ENCODE measurements at regions not wholly inside any gene's neighbourhood (a gene's known extent, or its start where the extent isn't known, plus 50 kb on each side); places are given as distances from the start of the nearest gene placed in this dataset.
"Not testable (repeated sequence)": the region's sequence is repeated elsewhere in the genome, so short reads cannot be mapped to it uniquely, and the experiment has no call there.

DNA sequence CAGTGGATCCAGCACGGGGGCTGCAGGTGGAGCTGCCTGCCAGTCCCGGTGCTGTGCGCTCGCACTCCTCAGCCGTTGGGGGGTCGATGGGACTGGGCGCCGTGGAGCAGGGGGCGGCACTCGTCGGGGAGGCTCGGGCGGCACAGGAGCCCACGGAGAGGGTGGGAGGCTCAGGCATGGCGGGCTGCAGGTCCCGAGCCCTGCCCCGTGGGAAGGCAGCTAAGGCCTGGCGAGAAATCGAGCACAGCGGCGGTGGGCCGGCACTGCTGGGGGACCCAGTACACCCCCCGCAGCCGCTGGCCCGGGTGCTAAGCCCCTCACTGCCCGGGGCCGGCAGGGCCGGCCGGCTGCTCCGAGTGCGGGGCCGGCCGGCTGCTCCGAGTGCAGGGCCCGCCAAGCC is 52.3 kb upstream of the MARK1 start:
- DNase-seq, result not testable (repeated sequence)

DNA sequence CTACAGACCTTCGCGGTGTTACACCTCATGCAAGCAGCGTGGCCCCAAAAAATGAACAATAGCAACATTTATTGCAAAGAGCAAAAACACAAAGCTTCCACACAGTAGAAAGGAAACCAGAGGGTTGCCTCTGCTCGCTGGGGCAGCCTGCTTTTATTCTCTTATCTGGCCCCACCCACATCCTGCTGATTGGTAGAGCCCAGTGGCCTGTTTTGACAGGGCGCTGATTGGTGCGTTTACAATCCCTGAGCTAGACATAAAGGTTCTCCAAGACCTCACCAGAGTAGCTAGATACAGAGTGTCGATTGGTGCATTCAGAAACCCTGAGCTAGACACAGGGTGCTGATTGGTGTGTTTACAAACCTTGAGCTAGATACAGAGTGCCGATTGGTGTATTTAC is 52.8 kb upstream of the MARK1 start:
- DNase-seq, result not testable (repeated sequence)

- no peak for DNase-seq
Observed at GRCh38 chr1:220473440-220473839, 54.5 kb upstream of the MARK1 start.

- no peak for DNase-seq
Observed at GRCh38 chr1:220462752-220463151, 65.2 kb upstream of the MARK1 start.

DNA sequence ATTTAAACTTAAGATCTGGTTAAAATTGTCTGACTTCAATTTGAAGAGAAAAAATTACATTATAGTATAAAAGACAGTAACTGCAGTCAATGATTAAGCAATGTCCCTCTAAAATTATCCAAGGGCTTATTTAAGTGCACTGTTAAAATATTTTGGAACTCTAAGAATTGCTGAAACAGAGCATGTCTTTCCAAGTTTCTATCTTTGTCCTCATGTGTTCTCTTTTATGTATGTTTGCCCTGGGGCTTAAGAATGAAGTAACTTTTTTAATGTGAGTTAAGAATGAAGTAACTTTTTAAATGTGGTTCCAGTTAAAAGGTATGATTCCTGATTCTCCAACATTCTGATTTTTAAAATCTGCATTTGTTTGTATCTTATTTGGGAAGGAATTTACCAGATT is 69.0 kb upstream of the MARK1 start:
- no peak for DNase-seq

GRCh38 chr1:220457957-220458609 is 69.9 kb upstream of the MARK1 start:
- no peak for DNase-seq

- DNase-seq, result no peak
Observed at GRCh38 chr1:220455559-220455958, 72.4 kb upstream of the MARK1 start.

DNA sequence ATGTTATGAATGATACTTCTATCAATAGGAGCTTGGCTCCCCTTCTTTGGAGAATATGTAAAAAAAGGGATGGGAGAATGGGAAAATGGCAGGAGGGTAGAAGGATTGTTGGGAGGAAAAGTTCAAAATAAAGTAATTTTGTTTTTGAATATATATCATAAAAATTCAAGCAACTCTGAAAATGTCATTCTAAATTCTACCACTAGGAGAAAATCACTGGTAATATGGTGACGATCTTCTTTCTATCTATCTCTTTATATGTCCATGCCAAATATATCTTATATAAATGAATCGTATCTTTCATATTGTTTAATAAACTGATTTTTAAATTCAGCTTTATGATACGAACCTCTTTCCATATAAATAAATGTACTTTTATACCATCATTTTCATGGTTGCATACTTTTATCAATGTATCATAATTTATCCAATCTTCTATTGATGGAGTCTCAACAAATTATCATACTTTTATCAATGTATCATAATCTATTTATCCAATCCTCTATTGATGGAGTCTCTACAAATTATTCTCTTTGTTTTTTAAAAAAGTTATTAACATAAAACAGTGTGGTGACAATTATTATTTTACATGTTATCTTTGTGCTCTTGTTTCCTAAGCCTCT is 73.7 kb upstream of the MARK1 start:
- no peak for DNase-seq

- DNase-seq, result no peak
Observed at GRCh38 chr1:220453371-220453770, 74.6 kb upstream of the MARK1 start.

DNA sequence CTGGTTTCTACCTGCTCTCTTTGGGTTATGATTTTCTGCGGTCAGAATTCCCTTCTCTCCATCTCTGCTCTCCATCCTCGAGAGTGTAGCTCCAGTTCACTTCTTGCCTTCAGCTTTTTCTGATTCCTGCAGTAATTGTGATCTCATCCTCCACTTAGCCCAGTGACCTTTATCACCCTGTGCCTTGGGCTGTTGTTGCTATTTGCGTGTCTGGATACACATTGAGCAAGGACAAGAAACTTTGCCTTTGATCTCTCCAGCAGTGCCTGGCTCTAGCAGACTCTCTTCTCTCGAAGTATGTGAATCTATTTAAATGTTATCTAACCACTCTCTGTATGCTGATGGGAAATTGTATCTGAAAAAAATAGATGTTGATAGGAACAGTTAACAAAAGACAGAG is 76.4 kb upstream of the MARK1 start:
- DNase-seq, result no peak

DNA sequence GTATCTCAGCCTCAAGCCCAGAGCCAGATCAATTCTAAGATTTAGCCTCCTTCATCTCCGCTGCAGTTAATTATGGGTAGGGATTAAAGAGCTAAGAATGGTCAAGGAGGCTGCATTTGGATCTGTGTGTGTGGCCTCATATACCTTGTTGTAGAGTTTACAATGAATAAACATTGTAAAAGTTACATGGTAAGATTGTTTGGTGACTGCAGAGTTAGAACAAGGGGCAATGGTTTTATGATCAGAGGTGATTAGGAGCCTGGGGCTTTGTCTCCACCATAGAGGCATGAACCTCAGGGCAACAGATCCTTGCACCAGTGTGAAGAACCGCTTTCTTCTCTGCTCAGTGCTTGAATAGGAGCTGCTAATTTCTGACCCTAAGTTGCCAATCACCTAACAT is 77.0 kb upstream of the MARK1 start:
- DNase-seq, result no peak

DNA sequence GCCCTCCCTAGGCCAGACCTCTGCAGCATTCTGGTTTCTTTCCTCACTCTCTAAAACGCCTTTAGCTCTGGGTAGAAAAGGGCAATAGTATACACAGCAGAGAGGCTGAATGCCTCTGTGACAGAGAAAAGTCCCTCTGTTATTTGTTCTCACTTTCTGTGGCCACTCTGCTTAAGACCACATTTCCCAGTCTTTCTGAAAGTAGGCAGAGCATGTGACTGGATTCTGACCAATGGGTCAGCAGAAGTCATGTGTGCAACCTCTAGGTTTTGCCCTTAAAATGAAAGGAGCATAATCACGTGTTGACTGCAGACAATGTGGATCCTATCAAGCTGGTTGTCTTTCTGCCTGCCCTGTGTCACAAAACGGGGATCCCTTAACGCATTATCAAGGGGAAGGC is 79.7 kb upstream of the MARK1 start:
- no peak for DNase-seq

GRCh38 chr1:220444586-220444985 is 83.3 kb upstream of the MARK1 start:
- not testable (repeated sequence) for DNase-seq

- DNase-seq, result no peak
Observed at GRCh38 chr1:220441211-220441610, 86.7 kb upstream of the MARK1 start.

DNA sequence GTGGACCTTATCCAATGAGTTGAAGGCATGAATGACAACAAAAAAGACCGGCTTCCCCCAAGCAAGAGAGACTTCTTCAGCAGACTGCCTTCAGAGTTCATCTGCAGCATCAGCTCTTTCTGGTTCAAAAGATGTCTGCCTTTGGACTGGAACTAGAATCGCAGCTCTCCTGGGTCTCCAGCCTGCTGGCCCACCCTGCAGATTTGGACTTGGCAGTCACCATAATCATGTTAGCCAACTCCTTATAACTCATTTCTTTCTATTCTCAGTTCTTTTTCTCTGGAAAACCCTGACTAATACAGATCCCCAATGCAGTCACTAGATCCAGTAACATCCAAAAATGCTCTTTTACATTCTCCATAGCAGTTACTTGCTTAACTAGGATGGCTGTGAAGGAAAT is 89.2 kb upstream of the MARK1 start:
- no peak for DNase-seq

DNA sequence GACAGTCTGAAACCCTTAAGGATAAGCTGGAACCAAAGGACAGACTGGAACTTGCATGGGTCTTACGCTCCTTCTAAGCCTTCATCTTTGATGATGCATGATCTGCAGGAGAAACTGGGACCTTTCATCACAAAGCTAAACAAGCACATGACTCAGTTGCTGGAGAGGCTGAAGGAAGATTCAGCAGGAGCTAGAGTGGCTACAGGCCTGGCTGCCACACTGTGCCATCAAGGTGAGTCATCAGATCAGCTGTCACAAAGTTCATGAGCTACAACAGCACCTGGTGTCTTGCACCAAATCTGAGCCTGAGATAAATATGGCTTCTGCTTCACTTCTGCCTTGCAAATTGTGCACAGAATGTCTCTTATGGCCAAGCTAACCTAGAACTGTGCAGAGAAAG is 95.5 kb upstream of the MARK1 start:
- DNase-seq, result no peak

GRCh38 chr1:220431554-220432239 is 96.2 kb upstream of the MARK1 start:
- no peak for DNase-seq

- no peak for DNase-seq
Observed at GRCh38 chr1:220430586-220430985, 97.3 kb upstream of the MARK1 start.

GRCh38 chr1:220430059-220430458 is 97.9 kb upstream of the MARK1 start:
- no peak for DNase-seq

GRCh38 chr1:220426989-220427388 is 100.9 kb upstream of the MARK1 start:
- DNase-seq, result no peak

DNA sequence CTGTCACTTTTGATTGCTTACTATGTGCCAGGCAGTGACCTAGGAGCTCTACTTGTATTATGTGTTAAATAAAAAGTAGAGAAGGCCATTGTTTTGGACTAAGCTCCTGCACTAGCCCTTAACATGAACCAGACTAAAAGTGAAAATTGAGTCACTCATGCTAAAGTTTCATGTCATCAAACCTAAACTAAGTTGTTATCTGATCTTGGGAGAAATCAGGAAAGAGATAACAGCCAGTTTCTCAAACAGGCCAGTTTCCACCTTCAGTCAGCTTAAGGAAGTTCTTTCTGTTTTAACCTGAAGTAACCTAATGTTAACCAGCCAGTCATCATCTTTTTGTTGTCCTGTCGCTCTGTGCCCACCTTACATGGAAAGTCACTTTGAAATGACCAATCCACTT is 102.1 kb upstream of the MARK1 start:
- no peak for DNase-seq

DNA sequence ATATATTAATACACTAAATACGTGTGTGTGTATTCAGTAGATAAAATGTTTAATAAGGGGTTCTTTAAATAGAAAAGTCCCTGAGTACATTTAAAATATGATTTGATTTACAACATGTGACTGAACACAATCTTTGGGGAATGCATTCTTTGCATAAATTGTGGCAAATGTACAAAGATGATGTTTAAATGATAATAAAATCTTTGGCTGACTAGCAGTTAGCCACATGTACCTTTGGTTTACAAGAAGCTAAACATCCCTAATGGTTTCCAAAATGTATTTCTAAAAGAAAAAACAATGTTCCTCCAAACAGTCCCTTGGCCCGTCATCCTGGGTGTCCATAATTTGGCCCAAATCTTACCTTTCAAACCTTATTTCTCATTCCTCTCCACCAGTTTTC is 106.4 kb upstream of the MARK1 start:
- no peak for DNase-seq

- no peak for DNase-seq
Observed at GRCh38 chr1:220420726-220421125, 107.2 kb upstream of the MARK1 start.

- DNase-seq, result not testable (repeated sequence)
Observed at GRCh38 chr1:220412382-220412781, 115.6 kb upstream of the MARK1 start.

DNA sequence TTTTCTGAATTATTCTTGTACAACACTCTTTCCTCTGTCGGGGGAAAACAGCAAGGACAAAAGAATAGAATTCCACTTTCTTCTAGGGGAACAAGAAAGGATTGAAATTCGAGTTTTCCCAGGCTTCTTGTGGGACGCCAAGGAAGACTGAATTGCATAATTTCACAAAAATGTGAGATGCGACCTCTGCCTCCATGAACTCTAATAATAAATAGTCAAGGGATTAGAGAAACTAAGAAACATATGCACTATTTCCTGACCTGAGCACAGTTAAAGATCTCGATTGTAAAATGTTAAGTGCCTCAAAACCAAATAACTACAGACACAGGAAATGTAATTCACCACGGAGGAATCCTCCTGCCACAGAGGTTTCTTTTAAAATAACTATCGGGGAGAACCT is 117.3 kb upstream of the MARK1 start:
- DNase-seq, result no peak
